22Rv1 (cell line): ENCODE measurements at regions not wholly inside any gene's neighbourhood (a gene's known extent, or its start where the extent isn't known, plus 50 kb on each side); places are given as distances from the start of the nearest gene placed in this dataset.

ENCODE experiments used
- ZFX ChIP-seq: fragments of 450-650 bp; IDR thresholded peaks from 2 replicates; pipeline ENCODE4 v1.6.1; 2017; ENCODE audit warnings: antibody characterized with exemption, borderline replicate concordance
- TF ChIP-seq, protein P1 (sequence below): fragments of 450-650 bp; IDR thresholded peaks from 2 replicates; pipeline ENCODE4 v1.5.1; 2017; ENCODE audit warnings: mild to moderate bottlenecking

DNA sequence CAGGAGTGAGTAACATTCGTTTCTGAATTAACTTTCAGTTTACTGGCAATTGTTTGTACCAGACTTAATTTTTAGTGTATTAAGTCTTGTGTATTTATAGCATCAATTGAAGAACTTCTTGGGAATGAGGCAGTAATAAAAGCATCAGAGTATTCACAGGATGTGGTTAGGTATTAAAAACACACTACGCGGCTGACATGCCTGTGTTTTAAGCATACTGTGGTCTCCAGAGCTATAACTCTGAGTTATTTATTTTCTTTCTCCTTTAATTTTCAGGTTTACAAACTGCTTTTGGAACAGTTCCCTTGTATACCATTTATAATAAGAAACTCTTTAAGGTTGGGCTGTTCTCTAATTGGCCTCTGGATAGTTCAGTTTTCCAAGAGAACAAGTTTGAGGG lies 626.1 kb upstream of the NRG3 start:
- TF ChIP-seq, protein P1, sequence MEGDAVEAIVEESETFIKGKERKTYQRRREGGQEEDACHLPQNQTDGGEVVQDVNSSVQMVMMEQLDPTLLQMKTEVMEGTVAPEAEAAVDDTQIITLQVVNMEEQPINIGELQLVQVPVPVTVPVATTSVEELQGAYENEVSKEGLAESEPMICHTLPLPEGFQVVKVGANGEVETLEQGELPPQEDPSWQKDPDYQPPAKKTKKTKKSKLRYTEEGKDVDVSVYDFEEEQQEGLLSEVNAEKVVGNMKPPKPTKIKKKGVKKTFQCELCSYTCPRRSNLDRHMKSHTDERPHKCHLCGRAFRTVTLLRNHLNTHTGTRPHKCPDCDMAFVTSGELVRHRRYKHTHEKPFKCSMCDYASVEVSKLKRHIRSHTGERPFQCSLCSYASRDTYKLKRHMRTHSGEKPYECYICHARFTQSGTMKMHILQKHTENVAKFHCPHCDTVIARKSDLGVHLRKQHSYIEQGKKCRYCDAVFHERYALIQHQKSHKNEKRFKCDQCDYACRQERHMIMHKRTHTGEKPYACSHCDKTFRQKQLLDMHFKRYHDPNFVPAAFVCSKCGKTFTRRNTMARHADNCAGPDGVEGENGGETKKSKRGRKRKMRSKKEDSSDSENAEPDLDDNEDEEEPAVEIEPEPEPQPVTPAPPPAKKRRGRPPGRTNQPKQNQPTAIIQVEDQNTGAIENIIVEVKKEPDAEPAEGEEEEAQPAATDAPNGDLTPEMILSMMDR, result no peak
- no peak for TF ChIP-seq ZFX
